HuH-7.5 (cell line): ENCODE measurements at regions not wholly inside any gene's neighbourhood (a gene's known extent, or its start where the extent isn't known, plus 50 kb on each side); places are given as distances from the start of the nearest gene placed in this dataset.
"Not testable (repeated sequence)": the region's sequence is repeated elsewhere in the genome, so short reads cannot be mapped to it uniquely, and the experiment has no call there.

ENCODE experiments used
- DNase-seq: peaks from one replicate; pipeline ENCODE4 v3.0.0; 2011; ENCODE audit warnings: low spot score

DNA sequence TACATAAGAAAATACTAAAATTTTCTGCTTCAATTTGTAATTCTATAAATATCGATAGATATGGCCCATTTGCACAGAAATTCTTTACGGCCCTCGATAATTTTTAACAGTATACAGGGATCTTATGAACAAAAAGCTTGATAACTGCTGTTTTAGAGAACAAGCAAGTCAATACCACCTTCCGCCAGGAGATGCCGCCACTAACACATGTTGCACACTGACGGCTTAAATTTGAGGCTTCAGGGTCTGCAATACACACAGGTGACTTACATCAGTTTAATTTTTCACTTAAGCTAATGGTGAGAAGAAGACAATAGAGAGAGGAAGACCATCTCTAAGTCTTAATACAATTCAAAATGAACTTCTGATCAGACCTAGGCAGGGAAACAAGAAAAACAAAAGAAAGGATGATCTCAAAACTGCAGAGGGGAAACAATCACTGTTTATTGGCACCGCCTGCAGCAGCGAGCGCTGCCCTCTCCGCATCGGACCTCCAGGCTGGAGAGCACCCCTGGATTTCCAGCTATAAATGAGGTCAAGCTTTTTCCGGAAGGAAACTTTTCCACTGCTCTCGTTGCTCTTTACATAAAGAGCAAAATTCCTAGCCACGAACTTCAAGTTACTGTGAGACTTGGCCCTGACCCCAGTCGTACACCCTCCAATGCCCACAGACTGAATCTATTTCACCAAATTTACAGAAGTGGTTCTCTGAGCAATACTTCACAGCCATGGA lies 53.9 kb downstream of the OTOR start:
- no peak for DNase-seq

GRCh38 chr20:16802652-16802935 lies 54.4 kb downstream of the OTOR start:
- DNase-seq, result no peak

DNA sequence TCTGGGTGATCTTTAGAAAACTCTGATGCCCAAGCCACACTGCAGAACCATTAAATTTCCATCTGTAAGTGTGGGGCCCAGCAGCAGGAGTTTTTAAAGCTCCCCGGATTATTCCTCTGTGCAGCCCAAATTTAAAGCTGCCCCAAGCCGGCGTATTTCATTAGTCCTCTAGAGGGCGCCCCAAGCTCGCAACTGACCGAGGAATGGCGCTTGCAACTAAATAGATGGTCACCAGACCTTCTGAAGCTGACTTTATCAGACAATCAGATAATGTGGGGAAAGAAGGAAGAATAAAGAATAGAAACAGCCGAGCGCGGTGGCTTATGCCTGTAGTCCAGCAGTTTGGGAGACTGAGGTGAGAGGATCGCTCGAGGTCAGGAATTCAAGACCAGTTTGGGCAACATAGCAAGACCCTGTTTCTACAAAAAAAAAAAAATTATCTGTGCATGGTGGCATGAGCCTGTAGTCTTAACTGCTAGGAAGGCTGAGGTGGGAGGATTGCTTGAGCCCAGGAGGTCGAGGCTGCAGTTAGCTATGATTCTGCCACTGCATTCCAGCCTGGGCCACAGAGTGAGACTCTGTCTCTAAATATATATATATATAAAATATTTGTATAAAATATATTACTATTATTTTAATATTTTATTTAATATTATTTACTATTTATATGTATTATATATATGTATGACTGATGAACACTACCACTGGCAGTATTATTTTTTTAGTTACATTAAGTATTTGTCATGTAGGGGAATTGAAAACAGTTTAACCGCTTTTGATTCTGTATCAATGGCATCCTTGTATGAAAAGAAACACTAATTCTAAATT lies 56.0 kb downstream of the OTOR start:
- DNase-seq, result peak; percentile 43

- no peak for DNase-seq
Measured at GRCh38 chr20:16804793-16805187, 56.6 kb downstream of the OTOR start.

- DNase-seq, result no peak
Measured at GRCh38 chr20:16806061-16806460, 57.9 kb downstream of the OTOR start.

GRCh38 chr20:16806886-16807285 lies 58.7 kb downstream of the OTOR start:
- no peak for DNase-seq

DNA sequence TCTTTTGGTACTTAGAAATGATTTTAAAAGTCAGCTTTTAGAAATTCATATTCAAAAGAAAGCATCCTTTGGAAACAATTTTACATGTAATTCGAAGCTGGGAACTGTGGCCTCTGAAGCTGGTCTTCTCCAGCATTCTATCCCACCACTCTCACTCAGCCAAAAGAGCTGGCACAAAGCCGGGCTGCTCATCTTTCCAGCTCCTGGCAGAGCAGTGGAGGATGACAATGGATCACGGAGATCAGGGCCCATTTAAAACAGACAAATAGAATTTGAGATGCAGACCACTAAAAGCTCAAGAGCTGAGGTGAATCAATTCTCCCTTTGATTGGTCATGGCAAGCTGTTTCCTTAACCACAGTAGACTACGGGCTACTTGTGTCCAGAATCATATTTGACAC lies 60.6 kb downstream of the OTOR start:
- no peak for DNase-seq

DNA sequence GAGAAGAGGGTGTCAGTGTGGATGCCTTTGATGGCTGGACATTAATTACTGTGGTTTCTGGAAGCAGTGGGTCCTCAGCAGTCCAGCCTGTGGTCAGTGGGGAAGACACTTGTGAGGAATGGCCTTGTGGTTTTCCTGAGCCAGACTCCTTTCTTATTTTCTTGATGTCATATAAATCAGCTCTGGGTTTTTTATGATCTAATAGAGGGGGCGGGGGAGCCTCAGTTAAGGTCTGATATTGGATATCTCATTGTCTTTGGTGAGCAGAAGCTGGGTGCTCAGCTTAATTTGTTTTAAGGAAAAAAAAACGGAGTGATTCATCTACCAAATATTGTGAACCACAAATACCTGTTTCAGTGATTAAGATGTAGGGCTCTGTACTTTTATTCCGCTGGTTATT lies 62.1 kb downstream of the OTOR start:
- no peak for DNase-seq

DNA sequence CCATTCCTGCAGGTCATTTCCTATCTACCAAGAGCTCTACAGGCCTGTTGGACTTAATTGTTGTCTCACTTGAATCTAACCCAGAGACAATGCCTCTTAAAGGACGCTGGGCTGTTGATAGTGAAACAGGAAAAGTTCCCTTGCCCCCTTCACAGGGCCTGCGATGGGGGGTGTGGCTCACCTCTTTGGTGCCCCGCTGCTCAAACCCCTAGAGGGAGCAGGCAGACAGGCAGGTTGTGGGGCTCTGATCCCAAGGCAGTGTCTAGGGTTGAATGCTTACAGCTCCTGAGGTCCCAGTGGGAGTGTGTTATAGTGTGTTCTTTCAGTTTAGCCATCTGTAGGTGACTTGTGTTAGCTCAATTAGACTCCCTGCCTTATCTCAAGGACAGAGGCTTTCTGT lies 68.0 kb downstream of the OTOR start:
- no peak for DNase-seq

DNA sequence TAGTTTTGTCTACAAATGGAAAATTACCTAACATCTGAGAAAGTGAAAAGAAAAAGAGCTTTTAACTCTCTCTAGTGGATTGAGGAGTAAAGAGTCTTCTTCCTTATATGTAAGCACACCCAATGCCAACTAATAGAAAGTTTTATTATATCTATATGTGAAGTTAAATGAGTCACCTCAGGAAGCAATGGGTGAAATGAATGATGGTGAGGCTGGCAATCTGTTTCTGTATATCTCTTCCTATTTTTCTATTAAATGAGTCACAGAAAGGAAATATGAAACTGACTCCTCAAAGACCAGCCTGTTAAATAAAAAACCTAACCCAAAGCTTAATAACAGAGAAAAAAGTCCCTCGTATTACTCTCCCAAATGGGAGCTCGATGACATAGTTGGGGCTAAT lies 71.3 kb downstream of the OTOR start:
- DNase-seq, result no peak

DNA sequence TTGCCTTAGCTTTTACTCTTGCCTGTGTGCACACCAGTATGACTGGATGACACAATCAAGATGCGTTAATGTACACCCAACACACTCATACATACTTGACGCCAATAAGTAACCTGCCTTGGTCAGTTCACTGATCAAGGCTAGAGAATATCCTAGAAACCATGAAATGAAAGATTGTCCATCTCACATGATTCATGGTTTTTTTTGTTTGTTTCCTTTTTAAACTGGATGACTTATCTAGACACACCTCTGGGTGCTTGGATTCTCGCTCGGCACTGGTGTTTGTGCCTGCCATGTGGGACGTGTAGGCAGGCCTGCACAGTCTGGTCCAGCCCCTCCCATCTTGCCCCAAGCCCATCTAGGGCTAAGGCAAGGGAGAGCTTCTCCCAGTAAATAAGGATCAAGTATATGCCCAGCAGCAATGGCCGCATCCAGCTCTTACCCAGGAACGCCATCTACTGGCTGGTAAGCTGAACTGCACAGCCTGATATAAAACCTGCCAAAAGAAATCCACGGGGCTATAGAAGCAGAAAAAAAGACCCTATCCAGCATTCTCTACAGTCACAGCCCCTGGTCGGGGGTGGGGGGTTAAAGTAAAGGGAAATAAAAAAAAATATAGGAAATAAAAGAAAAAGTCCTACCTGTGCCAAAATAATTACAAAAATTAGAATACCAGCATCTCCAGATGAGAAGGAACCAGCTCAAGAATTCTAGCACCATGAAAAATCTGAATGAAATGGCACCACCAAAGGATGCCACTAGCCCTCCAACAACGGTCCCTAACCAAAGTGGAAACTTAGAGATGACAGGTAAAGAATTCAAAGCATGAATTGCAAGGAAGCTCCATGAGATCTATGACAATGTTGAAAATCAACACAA lies 73.3 kb downstream of the OTOR start:
- DNase-seq, result peak; percentile 18

GRCh38 chr20:16824664-16825063 lies 76.5 kb downstream of the OTOR start:
- no peak for DNase-seq

DNA sequence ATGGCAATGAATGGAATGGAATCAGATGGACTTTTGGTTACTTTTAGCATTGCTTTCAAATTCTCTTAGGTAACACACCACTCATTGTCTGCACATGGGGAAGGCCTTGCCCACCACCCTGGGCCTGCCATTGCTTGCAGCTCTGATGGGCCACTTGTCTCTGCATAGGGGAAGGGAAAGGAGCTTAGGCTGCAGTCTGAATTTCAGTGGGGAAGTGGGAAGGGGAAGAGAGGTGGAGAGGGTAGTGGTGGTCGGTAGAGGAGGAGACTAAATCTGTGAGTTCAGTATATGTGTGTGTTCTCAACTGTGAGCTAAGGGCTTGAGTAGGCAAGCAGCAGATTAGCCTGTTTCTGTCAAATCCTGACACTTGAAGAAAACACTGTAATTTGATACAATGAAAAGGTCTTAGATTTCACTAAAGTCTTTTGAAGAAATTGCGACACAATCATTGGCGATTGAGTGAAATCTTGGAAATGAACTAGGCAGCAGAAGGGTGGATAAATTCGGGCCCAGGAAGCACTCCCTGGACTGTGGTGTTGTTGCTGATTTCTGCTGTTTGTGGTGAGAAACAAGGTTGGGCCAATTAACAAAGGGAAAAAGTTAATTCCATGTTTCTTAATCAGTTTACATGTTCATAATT lies 80.6 kb downstream of the OTOR start:
- DNase-seq, result no peak

GRCh38 chr20:16835690-16836089 lies 87.5 kb downstream of the OTOR start:
- DNase-seq, result not testable (repeated sequence)

DNA sequence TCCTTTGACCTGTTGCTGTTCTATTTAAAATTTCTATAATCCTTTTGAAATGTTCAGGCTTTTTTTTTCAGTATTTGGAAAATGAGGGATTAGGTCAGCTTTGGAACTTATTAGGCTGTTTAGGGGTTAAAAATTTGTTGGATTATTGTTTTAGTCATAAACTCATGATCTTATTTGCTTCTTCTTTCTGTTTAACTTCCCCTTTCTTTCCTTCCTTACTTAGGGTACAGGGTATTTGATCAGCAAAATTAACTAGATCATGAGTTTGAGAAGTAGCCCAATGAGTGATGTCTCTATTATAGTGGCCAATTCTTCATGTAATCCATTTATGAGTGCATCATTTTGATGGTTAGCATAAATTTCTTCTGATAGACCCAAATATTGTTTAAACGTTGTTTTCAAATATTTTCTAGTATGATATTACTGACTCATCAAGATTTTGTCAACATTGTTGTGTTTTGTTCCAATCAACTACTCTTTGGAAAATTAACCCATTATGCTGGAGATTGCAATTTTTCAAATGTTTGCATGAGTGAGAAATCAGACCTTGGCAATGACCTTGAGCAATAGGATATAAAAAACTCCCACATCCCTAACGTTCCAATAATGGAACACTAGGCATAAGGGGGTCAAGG lies 94.4 kb downstream of the OTOR start:
- DNase-seq, result no peak

DNA sequence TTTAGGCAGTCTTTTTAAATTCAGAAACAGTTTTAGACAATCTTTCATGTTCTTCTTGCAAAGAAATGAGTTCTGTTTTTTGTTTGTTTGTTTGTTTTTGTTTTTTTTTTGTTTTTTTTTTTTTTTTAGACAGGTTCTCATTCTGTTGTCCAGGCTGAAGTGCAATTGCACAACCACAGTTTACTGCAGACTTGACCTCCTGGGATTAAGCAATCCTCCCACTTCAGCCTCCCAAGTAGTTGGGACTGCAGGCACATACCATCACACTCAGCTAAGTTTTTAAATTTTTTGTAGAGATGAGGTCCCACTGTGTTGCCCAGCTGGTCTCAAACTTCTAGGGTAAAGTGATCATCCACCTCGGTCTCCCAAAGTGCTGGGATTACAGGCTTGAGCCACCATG lies 96.2 kb downstream of the OTOR start:
- no peak for DNase-seq

GRCh38 chr20:16846006-16846405 lies 97.8 kb downstream of the OTOR start:
- no peak for DNase-seq

- no peak for DNase-seq
Measured at GRCh38 chr20:16848061-16848460, 99.9 kb downstream of the OTOR start.

GRCh38 chr20:16848526-16848925 lies 100.4 kb downstream of the OTOR start:
- DNase-seq, result no peak

DNA sequence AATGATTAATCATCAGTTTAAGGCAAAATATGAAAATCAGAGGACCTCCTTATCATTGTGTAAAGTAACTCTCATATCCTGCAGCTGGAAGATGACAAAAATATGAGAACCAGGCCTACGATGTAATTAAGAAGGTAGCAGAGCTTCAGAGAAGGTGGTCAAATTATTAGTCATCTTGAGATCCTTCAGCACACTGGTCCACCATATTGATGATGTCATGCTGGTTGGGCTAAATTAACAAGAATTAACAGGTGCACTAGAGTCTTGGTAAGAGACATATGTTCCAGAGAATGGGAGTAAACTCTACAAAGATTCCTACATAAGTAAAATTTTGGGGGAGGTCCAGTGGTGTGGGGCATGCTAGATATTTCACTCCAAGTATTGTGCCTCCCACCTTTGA lies 112.8 kb downstream of the OTOR start:
- DNase-seq, result no peak

DNA sequence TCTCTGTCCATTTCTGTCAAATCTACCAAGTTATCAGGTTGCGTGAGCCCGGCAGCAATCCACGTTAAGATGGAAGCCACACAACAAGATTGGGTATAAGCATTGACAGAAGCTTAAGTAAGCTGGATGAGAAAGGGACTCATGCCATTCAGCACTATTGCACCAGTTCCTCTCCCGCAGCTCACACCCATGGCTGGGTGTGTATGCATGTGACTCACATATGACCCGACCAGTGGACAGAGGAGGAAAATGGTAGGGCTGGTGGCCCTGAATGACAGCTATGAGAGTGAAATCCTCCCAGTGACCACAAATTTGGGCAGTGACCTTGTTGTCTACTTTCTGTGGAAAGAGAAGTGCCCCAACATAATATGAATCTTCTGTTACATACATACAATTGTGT lies 113.5 kb downstream of the OTOR start:
- no peak for DNase-seq

- no peak for DNase-seq
Measured at GRCh38 chr20:16863303-16863702, 115.1 kb downstream of the OTOR start.
